HCT116 (cell line): ENCODE measurements at regions not wholly inside any gene's neighbourhood (a gene's known extent, or its start where the extent isn't known, plus 50 kb on each side); places are given as distances from the start of the nearest gene placed in this dataset.

Source experiments
- ATAC-seq: fragments of 200-7000 bp; cut with Tn5 transposase; 2 replicates; pipeline ENCODE4 v1.9.1; 2020; ENCODE audit warnings: mild to moderate bottlenecking, moderate library complexity
- BruUV-seq: library from RNA; stranded (reverse); fragments of 400-500 nt; replicated peaks from 2 replicates; lab custom pipeline; 2021; lab: Mats Ljungman, UMichigan
- CTCF ChIA-PET: fragments of 300-600 bp; sonication (Branson Sonifier 250); formaldehyde crosslinking; loops from one replicate; lab custom pipeline; 2021; ENCODE audit warnings: antibody characterized with exemption; lab: Charles Lee
- POLR2A ChIA-PET: fragments of 300-600, 350-600 bp; sonication (Branson Sonifier 250); formaldehyde crosslinking; loops from one replicate; lab custom pipeline; 2021; ENCODE audit warnings: antibody characterized with exemption; lab: Charles Lee
- RAD21 ChIA-PET, 2 experiments: fragments of 300-600 bp; sonication (Branson Sonifier 250); formaldehyde crosslinking; loops; one replicate each; lab custom pipeline; 2023; ENCODE audit warnings: low total read pairs in 2 of 2; ENCODE audit not compliant: uncharacterized antibody in 2 of 2, unreplicated experiment in 2 of 2, low non-redundant PET in 1 of 2; lab: Charles Lee
- DNase-seq: peaks from one replicate; pipeline ENCODE4 v3.0.0-alpha.2; 2010; ENCODE audit warnings: low read depth, low spot score
- H2AFZ ChIP-seq: fragments of 200-600 bp; shearing (Covaris generic), sonication (generic); 2 replicates; pipeline ENCODE4 v1.6.1; 2017; ENCODE audit warnings: low read depth, mixed run types, mixed read lengths, antibody characterized with exemption, low read length; ENCODE audit not compliant: poor library complexity, severe bottlenecking
- H3K27ac ChIP-seq: 2 replicates; pipeline ENCODE4 v1.5.1; 2012; ENCODE audit warnings: low read depth, low read length
- H3K27me3 ChIP-seq: fragments of 200-600 bp; sonication (generic); 2 replicates; pipeline ENCODE4 v1.6.1; 2016; ENCODE audit warnings: mixed run types, low read length, mixed read lengths; ENCODE audit not compliant: insufficient read depth
- H3K36me3 ChIP-seq, 2 experiments: fragments of 200-500 bp in 1 of 2; fragments of 200-600 bp in 1 of 2; sonication (Bioruptor generic) in 1 of 2; sonication (generic) in 1 of 2; 2 replicates each; pipeline versions ENCODE4 v1.5.1 to v1.6.1; 2014 to 2016; ENCODE audit warnings: low read length in 2 of 2, inconsistent platforms in 1 of 2, mixed read lengths in 1 of 2, mixed run types in 1 of 2; ENCODE audit not compliant: insufficient read depth in 2 of 2, control insufficient read depth in 1 of 2
- H3K4me1 ChIP-seq, 2 experiments: fragments of 200-600 bp in 1 of 2; sonication (generic) in 1 of 2; 2 replicates each; pipeline versions ENCODE4 v1.5.1 to v1.6.1; 2012 to 2017; ENCODE audit warnings: low read length in 2 of 2, inconsistent platforms in 1 of 2, mild to moderate bottlenecking in 1 of 2, mixed read lengths in 1 of 2, mixed run types in 1 of 2, moderate library complexity in 1 of 2; ENCODE audit not compliant: insufficient read depth in 2 of 2, control insufficient read depth in 1 of 2
- H3K4me2 ChIP-seq: fragments of 200-600 bp; sonication (generic); 2 replicates; pipeline ENCODE4 v1.6.1; 2017; ENCODE audit warnings: mixed run types, low read length, mixed read lengths
- H3K4me3 ChIP-seq, 2 experiments: fragments of 200-600 bp in 1 of 2; sonication (generic) in 1 of 2; replicated peaks in 1 of 2; 2 replicates each; pipeline ENCODE4 v1.5.1; 2011 to 2016; ENCODE audit warnings: low read length in 2 of 2, control low read depth in 1 of 2, low read depth in 1 of 2, mild to moderate bottlenecking in 1 of 2, mixed read lengths in 1 of 2, mixed run types in 1 of 2
- H3K79me2 ChIP-seq: fragments of 200-600 bp; sonication (generic); 2 replicates; pipeline ENCODE4 v1.6.1; 2017; ENCODE audit warnings: mild to moderate bottlenecking, mixed run types, low read length, moderate library complexity, mixed read lengths; ENCODE audit not compliant: insufficient read depth
- H3K9ac ChIP-seq: fragments of 200-600 bp; sonication (generic); 2 replicates; pipeline ENCODE4 v1.6.1; 2016; ENCODE audit warnings: low read length, mixed read lengths
- H3K9me2 ChIP-seq: fragments of 200-600 bp; sonication (generic), shearing (Covaris generic); 2 replicates; pipeline ENCODE4 v1.6.1; 2017; ENCODE audit warnings: mixed run types, mild to moderate bottlenecking, moderate library complexity; ENCODE audit not compliant: insufficient read depth
- H3K9me3 ChIP-seq, 2 experiments: fragments of 200-500 bp in 1 of 2; fragments of 200-600 bp in 1 of 2; sonication (Bioruptor generic) in 1 of 2; sonication (generic) in 1 of 2; 2 replicates each; pipeline ENCODE4 v1.6.1; 2014 to 2017; ENCODE audit warnings: low read length in 2 of 2, mixed read lengths in 2 of 2, inconsistent platforms in 1 of 2, low read depth in 1 of 2, mild to moderate bottlenecking in 1 of 2, mixed run types in 1 of 2, moderate library complexity in 1 of 2; ENCODE audit not compliant: control insufficient read depth in 1 of 2, insufficient read depth in 1 of 2
- H4K20me1 ChIP-seq: fragments of 200-600 bp; sonication (generic), shearing (Covaris generic); 2 replicates; pipeline ENCODE4 v1.6.1; 2017; ENCODE audit warnings: mixed run types, mild to moderate bottlenecking, moderate library complexity; ENCODE audit not compliant: insufficient read depth
- ATF3 ChIP-seq: IDR thresholded peaks from 2 replicates; pipeline ENCODE4 v1.6.1; 2012
- CTCF ChIP-seq, 3 experiments: fragments of 200-600 bp in 1 of 3; sonication (generic) in 1 of 3; IDR thresholded peaks in 2 of 3; conservative IDR thresholded peaks in 1 of 3; 2 replicates each; pipeline ENCODE4 v1.5.1; 2012 to 2017; ENCODE audit warnings: low read depth in 2 of 3, low read length in 2 of 3, antibody characterized with exemption in 1 of 3, borderline replicate concordance in 1 of 3, control low read depth in 1 of 3, mild to moderate bottlenecking in 1 of 3, mixed read lengths in 1 of 3, mixed run types in 1 of 3, moderate library complexity in 1 of 3; ENCODE audit not compliant: insufficient read depth in 1 of 3
- EGR1 ChIP-seq: IDR thresholded peaks from 2 replicates; pipeline ENCODE4 v1.6.1; 2012; ENCODE audit warnings: low read depth
- ELF1 ChIP-seq: IDR thresholded peaks from 2 replicates; pipeline ENCODE4 v1.6.1; 2012; ENCODE audit warnings: low read depth, borderline replicate concordance
- EZH2phosphoT487 ChIP-seq: fragments of 200-600 bp; IDR thresholded peaks from 2 replicates; pipeline ENCODE4 v1.6.1; 2018; ENCODE audit warnings: antibody characterized with exemption, borderline replicate concordance
- FOSL1 ChIP-seq: IDR thresholded peaks from 2 replicates; pipeline ENCODE4 v1.6.1; 2012; ENCODE audit warnings: low read depth
- JUND ChIP-seq: IDR thresholded peaks from 2 replicates; pipeline ENCODE4 v1.6.1; 2012
- MAX ChIP-seq: IDR thresholded peaks from 2 replicates; pipeline ENCODE4 v1.6.1; 2012
- POLR2A ChIP-seq: IDR thresholded peaks from 2 replicates; pipeline ENCODE4 v1.7.0; 2011; ENCODE audit warnings: borderline replicate concordance; ENCODE audit not compliant: insufficient read depth, insufficient read length; ENCODE audit errors: extremely low read depth
- POLR2AphosphoS5 ChIP-seq: IDR thresholded peaks from 2 replicates; pipeline ENCODE4 v1.6.1; 2011; ENCODE audit warnings: mild to moderate bottlenecking, low read depth, low read length, moderate library complexity
- RAD21 ChIP-seq: IDR thresholded peaks from 2 replicates; pipeline ENCODE4 v1.6.1; 2012; ENCODE audit warnings: low read depth, mild to moderate bottlenecking
- REST ChIP-seq: IDR thresholded peaks from 2 replicates; pipeline ENCODE4 v1.6.1; 2012; ENCODE audit warnings: low read depth
- SIN3A ChIP-seq: IDR thresholded peaks from 2 replicates; pipeline ENCODE4 v1.6.1; 2012; ENCODE audit warnings: low read depth
- SP1 ChIP-seq: IDR thresholded peaks from 2 replicates; pipeline ENCODE4 v1.6.1; 2012; ENCODE audit warnings: low read depth
- SRF ChIP-seq: IDR thresholded peaks from 2 replicates; pipeline ENCODE4 v1.6.1; 2012; ENCODE audit warnings: low read depth
- TCF7L2 ChIP-seq: IDR thresholded peaks from 2 replicates; pipeline ENCODE4 v1.7.0; 2011; ENCODE audit warnings: borderline replicate concordance, inconsistent platforms; ENCODE audit not compliant: insufficient read depth, insufficient read length; ENCODE audit errors: extremely low read depth
- YY1 ChIP-seq: IDR thresholded peaks from 2 replicates; pipeline ENCODE4 v1.6.1; 2011; ENCODE audit warnings: low read length, low read depth, moderate library complexity, mild to moderate bottlenecking; ENCODE audit not compliant: insufficient replicate concordance; ENCODE audit errors: extremely low read depth
- ZBTB33 ChIP-seq: IDR thresholded peaks from 2 replicates; pipeline ENCODE4 v1.6.1; 2011; ENCODE audit warnings: mild to moderate bottlenecking, low read length, moderate library complexity; ENCODE audit not compliant: insufficient replicate concordance; ENCODE audit errors: extremely low read depth
- ZFX ChIP-seq: fragments of 450-650 bp; IDR thresholded peaks from 2 replicates; pipeline ENCODE4 v1.6.1; 2017
- intact Hi-C: fragments of 100-400 bp; cut with micrococcal nuclease; formaldehyde crosslinking; loops from 2 replicates; pipeline ENCODE4 v1.10.0; 2022

- Histone ChIP-seq H3K27ac (no peak overlapping the region), H3K9me2 (no peaks in the 10 kb centered on the region), H3K27me3 (no peaks in the 10 kb centered on the region), H3K9ac (no peak overlapping the region), H3K4me2 (no peak overlapping the region), H3K79me2 (no peaks in the 10 kb centered on the region), H3K36me3 (no peaks in the 10 kb centered on the region), H3K9me3 (no peaks in the 10 kb centered on the region; a peak in 1 of 4 replicates), H4K20me1 (no peaks in the 10 kb centered on the region), H3K4me3 (no peak overlapping the region), H2AFZ (no peak overlapping the region), H3K4me1 (no peaks in the 10 kb centered on the region)
- CTCF ChIA-PET, result no interaction called here
- BruUV-seq, result no TSS peak
- DNase-seq (no peak), ATAC-seq (no peak)
- POLR2A ChIA-PET, result no interaction called here
- intact Hi-C loops, result no loop called here
- TF ChIP-seq TCF7L2, result no peak
- TF ChIP-seq ZBTB33, result no peak
- TF ChIP-seq YY1, result no peak
- no peak for TF ChIP-seq EGR1
- no peak for TF ChIP-seq SP1
- no peak for TF ChIP-seq REST
- TF ChIP-seq POLR2AphosphoS5, result no peak
- no peak for TF ChIP-seq SRF
- TF ChIP-seq ATF3, result no peak
- TF ChIP-seq EZH2phosphoT487, result no peak
- TF ChIP-seq POLR2A, result no peak
- no peak for TF ChIP-seq ELF1
- no peak for TF ChIP-seq MAX
- TF ChIP-seq ZFX, result no peak
- TF ChIP-seq FOSL1, result no peak
- TF ChIP-seq CTCF (IDR thresholded peaks at IDR 0.05 in 2 of 3, conservative IDR thresholded peaks at IDR 0.05 in 1 of 3; ENCODE audit: borderline replicate concordance in 1 of 3, insufficient read depth in 1 of 3, low read depth in 2 of 3, low read length in 2 of 3), result no peak
- no peak for TF ChIP-seq JUND
- no peak for TF ChIP-seq RAD21
- TF ChIP-seq SIN3A, result no peak
- RAD21 ChIA-PET, result no interaction called here
Measured at GRCh38 chr20:39993742-39994141, 695.3 kb downstream of the MAFB start.
